OCI-LY7 (cell line): ENCODE measurements at regions not wholly inside any gene's neighbourhood (a gene's known extent, or its start where the extent isn't known, plus 50 kb on each side); places are given as distances from the start of the nearest gene placed in this dataset.

ENCODE experiments used
- BruUV-seq: library from RNA; stranded (reverse); fragments of 400-500 nt; replicated peaks from 2 replicates; lab custom pipeline; 2021; lab: Mats Ljungman, UMichigan
- CTCF ChIA-PET: fragments of 300-600 bp; sonication (Branson Sonifier 250); formaldehyde crosslinking; loops from one replicate; lab custom pipeline; 2022; ENCODE audit warnings: antibody characterized with exemption; ENCODE audit not compliant: unreplicated experiment; lab: Charles Lee
- POLR2A ChIA-PET: fragments of 300-600 bp; sonication (Branson Sonifier 250); formaldehyde crosslinking; loops from one replicate; lab custom pipeline; 2022; ENCODE audit warnings: antibody characterized with exemption; lab: Charles Lee
- DNase-seq: peaks from one replicate; pipeline ENCODE4 v3.0.0-alpha.2; 2015; ENCODE audit warnings: low spot score
- H2AFZ ChIP-seq: fragments of 200-600 bp; sonication (generic), shearing (Covaris generic); 2 replicates; pipeline ENCODE4 v1.6.1; 2014; ENCODE audit warnings: mild to moderate bottlenecking, antibody characterized with exemption, low read length, moderate library complexity
- H3K27ac ChIP-seq: fragments of 200-600 bp; sonication (generic); 2 replicates; pipeline ENCODE4 v1.5.1; 2014; ENCODE audit warnings: mixed run types, low read depth, mild to moderate bottlenecking, moderate library complexity, low read length, inconsistent platforms; ENCODE audit not compliant: poor library complexity, severe bottlenecking
- H3K36me3 ChIP-seq: fragments of 200-600 bp; sonication (generic); 2 replicates; pipeline ENCODE4 v1.6.1; 2014; ENCODE audit warnings: mild to moderate bottlenecking, antibody characterized with exemption, low read length, moderate library complexity, mixed read lengths; ENCODE audit not compliant: insufficient read depth
- H3K4me1 ChIP-seq: fragments of 200-600 bp; sonication (generic); 2 replicates; pipeline ENCODE4 v1.5.1; 2014; ENCODE audit warnings: mild to moderate bottlenecking, low read length; ENCODE audit not compliant: insufficient read depth, poor library complexity, severe bottlenecking
- H3K4me2 ChIP-seq: fragments of 200-600 bp; sonication (generic); 2 replicates; pipeline ENCODE4 v1.6.1; 2014; ENCODE audit warnings: mild to moderate bottlenecking, low read length
- H3K4me3 ChIP-seq: fragments of 200-600 bp; sonication (generic); 2 replicates; pipeline ENCODE4 v1.5.1; 2014; ENCODE audit warnings: mild to moderate bottlenecking, low read depth, low read length; ENCODE audit not compliant: poor library complexity, severe bottlenecking
- H3K79me2 ChIP-seq: fragments of 200-600 bp; sonication (generic); 2 replicates; pipeline ENCODE4 v1.6.1; 2016; ENCODE audit warnings: low read depth, mild to moderate bottlenecking, low read length, moderate library complexity, mixed read lengths; ENCODE audit not compliant: insufficient read depth
- H3K9me2 ChIP-seq: fragments of 200-600 bp; sonication (generic); 2 replicates; pipeline ENCODE4 v1.6.1; 2016; ENCODE audit warnings: mild to moderate bottlenecking, low read length, mixed read lengths; ENCODE audit not compliant: insufficient read depth
- H3K9me3 ChIP-seq: fragments of 200-600 bp; sonication (generic); 2 replicates; pipeline ENCODE4 v1.6.1; 2014; ENCODE audit warnings: mild to moderate bottlenecking, mixed run types, low read length, mixed read lengths
- H4K20me1 ChIP-seq: fragments of 200-600 bp; sonication (generic); 2 replicates; pipeline ENCODE4 v1.6.1; 2014; ENCODE audit warnings: mild to moderate bottlenecking, antibody characterized with exemption, low read length, moderate library complexity, mixed read lengths; ENCODE audit not compliant: insufficient read depth
- CTCF ChIP-seq: fragments of 200-600 bp; sonication (generic); conservative IDR thresholded peaks from 2 replicates; pipeline ENCODE4 v1.5.1; 2014; ENCODE audit warnings: mild to moderate bottlenecking, antibody characterized with exemption, low read length, moderate library complexity, mixed read lengths
- EZH2phosphoT487 ChIP-seq: fragments of 200-600 bp; sonication (generic); IDR thresholded peaks from 2 replicates; pipeline ENCODE4 v1.6.1; 2018; ENCODE audit warnings: low read depth, borderline replicate concordance, mild to moderate bottlenecking, mixed run types, antibody characterized with exemption, low read length, moderate library complexity, mixed read lengths
- intact Hi-C: fragments of 100-400 bp; cut with micrococcal nuclease; formaldehyde crosslinking; loops from one replicate; pipeline ENCODE4 v1.10.0; 2022; ENCODE audit not compliant: unreplicated experiment

DNA sequence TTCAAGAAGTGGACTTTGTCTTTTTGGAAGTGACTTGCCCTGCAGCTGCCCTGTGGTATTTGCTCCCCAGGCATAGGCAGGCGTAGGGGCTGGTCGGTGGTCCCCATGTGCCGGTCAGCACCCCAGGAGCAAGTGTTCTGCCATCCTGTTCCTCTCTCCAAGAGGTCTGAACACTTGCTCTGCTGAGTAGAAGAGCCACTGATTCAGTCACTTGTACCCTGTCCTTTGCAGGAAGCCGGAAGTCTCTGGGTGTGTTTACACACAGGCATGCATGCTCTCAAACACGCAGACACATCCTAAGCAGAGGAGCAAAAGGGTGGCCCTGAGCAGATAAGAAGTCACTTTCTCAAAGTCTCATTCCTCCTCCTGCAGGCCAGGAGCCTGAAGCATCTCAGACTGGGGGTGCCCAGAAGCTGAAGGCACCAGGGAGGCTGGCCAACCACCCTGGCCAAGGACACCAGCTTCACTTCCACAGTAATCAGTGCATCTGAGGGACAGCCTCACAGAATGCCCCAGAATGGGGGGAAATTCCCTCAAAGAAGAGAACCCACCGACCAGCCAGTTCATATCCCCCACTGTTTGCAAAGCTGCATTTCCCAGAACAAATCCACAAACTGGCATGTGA is 88.7 kb upstream of the POMGNT2 start:
- no peaks in the 10 kb centered on the region for H3K79me2 ChIP-seq
- H3K36me3 ChIP-seq: no peaks in the 10 kb centered on the region
- no peak overlapping the region for H3K4me3 ChIP-seq
- H3K9me2 ChIP-seq: no peaks in the 10 kb centered on the region
- H4K20me1 ChIP-seq: no peaks in the 10 kb centered on the region
- H2AFZ ChIP-seq: no peak overlapping the region
- no peak overlapping the region for H3K4me2 ChIP-seq
- TF ChIP-seq EZH2phosphoT487 (no peak), CTCF (no peak)
- ChIA-PET CTCF (no interaction called here), POLR2A (no interaction called here)
- intact Hi-C loops: no loop called here
- no peak overlapping the region for H3K27ac ChIP-seq
- no peak for DNase-seq
- no peaks in the 10 kb centered on the region for H3K4me1 ChIP-seq
- no TSS peak for BruUV-seq
- H3K9me3 ChIP-seq: no peaks in the 10 kb centered on the region

DNA sequence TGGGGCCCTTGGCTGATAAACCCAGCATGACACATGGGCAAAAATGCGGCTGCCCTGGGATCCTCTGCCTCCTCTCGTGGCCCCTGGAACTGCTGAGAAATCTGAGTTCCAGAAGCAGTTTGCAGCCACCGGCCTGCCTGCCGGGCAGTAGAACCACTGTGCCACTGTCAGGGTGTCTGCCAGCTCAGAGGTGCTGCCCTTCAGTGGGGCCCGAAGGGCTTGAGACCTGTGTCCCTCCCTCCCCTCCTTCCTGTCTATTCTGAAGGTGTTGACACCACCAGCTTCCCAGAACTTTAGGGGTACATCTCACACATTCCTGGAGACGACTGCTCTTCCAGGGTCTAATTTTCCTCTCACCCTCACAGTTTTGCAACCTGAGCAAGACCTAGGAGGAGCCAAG is 88.2 kb upstream of the POMGNT2 start:
- H3K27ac ChIP-seq: no peak overlapping the region
- no peaks in the 10 kb centered on the region for H3K9me2 ChIP-seq
- no peaks in the 10 kb centered on the region for H3K36me3 ChIP-seq
- H3K9me3 ChIP-seq: no peaks in the 10 kb centered on the region
- no peaks in the 10 kb centered on the region for H3K79me2 ChIP-seq
- TF ChIP-seq CTCF (no peak), EZH2phosphoT487 (no peak)
- no peak overlapping the region for H3K4me3 ChIP-seq
- no peaks in the 10 kb centered on the region for H3K4me1 ChIP-seq
- DNase-seq: no peak
- H3K4me2 ChIP-seq: no peak overlapping the region
- CTCF ChIA-PET: no interaction called here
- intact Hi-C loops: no loop called here
- no peak overlapping the region for H2AFZ ChIP-seq
- no TSS peak for BruUV-seq
- H4K20me1 ChIP-seq: no peaks in the 10 kb centered on the region
- POLR2A ChIA-PET: no interaction called here

DNA sequence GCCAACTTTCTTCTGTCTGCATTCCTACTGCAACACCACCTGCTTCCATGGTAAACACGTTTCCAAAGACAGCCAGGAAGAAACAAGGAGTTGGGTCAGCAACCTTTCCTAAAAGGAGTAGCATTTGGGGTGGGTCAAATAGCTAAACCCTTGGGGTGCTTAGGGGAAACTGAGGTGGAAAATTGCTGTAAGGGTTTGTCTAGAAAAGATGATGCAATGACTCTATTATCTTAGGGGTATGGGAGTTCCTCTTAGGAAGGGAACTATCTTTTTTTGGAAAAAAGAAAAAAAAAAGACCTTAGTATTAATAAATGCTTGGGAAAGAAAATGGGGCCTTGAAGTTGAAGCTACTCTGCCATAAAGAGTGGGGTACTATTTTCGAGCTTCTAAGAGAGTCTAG is 86.1 kb upstream of the POMGNT2 start:
- Histone ChIP-seq H3K36me3 (no peaks in the 10 kb centered on the region), H3K4me2 (no peak overlapping the region), H3K4me3 (no peak overlapping the region), H3K4me1 (no peaks in the 10 kb centered on the region), H3K27ac (no peak overlapping the region), H3K79me2 (no peaks in the 10 kb centered on the region), H2AFZ (no peak overlapping the region), H3K9me3 (no peaks in the 10 kb centered on the region), H4K20me1 (no peaks in the 10 kb centered on the region), H3K9me2 (no peaks in the 10 kb centered on the region)
- BruUV-seq: no TSS peak
- no peak for TF ChIP-seq CTCF
- TF ChIP-seq EZH2phosphoT487: no peak
- intact Hi-C loops: no loop called here
- no peak for DNase-seq
- ChIA-PET POLR2A (no interaction called here), CTCF (no interaction called here)
